Lower leg skin (tissue), 3 donors: ENCODE measurements at regions not wholly inside any gene's neighbourhood (a gene's known extent, or its start where the extent isn't known, plus 50 kb on each side); places are given as distances from the start of the nearest gene placed in this dataset.

Experiments
- CTCF ChIP-seq, 3 donors: fragments of 450-650 bp; IDR thresholded peaks; one replicate each; pipeline ENCODE4 v1.5.1; 2016; ENCODE audit warnings: antibody characterized with exemption in 3 of 3, mild to moderate bottlenecking in 3 of 3, moderate library complexity in 2 of 3
- POLR2A ChIP-seq, 2 donors: fragments of 450-650 bp; IDR thresholded peaks; one replicate each; pipeline ENCODE4 v1.6.1; 2016 to 2017; ENCODE audit warnings: antibody characterized with exemption in 2 of 2, mild to moderate bottlenecking in 1 of 2, moderate library complexity in 1 of 2

DNA sequence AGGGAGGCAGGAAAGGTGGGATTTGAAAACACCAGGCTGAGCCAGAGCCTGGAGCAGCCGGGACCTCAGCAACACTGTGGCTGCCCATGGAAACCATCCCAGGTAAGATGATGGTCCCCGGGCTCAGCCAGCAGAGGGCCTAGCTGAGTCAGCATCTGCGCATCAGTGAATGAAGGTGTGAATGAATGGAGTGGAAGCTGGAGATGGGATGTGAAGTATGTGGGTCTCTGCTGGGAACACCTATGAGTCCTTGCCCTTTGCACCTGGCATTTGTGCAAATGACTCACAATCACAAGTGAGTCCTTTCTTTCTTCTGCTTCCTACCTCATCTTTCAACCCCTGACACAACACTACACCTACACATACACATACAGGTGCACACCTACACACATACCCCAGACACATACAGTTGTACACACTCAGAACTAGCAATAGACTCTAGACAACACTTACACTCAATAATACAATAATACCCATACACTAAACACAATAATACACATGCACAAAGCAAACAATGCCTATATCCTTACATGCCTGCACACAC, 62.8 kb upstream of the PRDM11 start:
- TF ChIP-seq CTCF (IDR thresholded peaks at IDR 0.05) (no peak), POLR2A (IDR thresholded peaks at IDR 0.05) (no peak)
